ENCODE measurements at regions not wholly inside any gene's neighbourhood (a gene's known extent, or its start where the extent isn't known, plus 50 kb on each side); places are given as distances from the start of the nearest gene placed in this dataset.

DNA sequence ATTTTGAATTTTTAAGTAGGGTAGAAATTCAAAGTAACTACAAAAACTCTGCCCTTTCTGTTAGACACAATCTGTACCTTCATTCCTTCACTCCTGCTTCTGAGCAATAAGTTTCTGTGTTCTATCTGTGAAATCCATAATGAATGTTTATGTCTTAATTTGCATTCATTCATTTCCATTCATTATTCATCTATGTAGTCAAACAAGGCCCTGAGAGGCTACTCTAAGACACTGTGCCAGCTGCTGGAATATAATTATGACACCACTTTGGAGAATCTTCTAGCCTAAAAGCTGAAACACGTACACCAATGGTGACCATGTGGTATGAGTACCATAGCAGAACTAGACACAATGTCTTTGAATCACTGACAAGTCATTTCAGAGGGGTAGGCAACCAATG, 199.9 kb upstream of the FAR2 start:
- intact Hi-C loops (cut with DNase I, micrococcal nuclease): no loop called here
- ATAC-seq (no peak), DNase-seq (no peak)

DNA sequence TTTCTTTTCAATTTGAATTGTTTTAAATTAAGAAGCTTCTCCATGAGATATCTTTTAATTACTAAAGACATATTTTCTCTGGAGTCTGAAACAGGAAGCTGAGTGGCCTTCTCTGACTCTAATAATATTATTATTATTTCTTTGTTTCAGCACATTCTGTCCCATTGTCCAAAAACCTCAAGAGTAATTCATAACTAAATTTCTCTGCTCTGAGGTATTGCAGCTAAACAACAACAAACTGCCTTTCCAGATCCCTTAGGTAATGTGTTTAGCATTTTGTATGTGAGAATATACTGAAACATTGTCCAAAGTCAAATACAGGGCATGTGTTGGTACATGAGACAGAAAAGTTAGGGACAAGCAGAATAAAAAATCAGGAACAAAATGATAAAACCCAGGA, 199.0 kb upstream of the FAR2 start:
- no peak for ATAC-seq
- intact Hi-C loops (cut with DNase I, micrococcal nuclease): no loop called here
- DNase-seq: no peak

DNA sequence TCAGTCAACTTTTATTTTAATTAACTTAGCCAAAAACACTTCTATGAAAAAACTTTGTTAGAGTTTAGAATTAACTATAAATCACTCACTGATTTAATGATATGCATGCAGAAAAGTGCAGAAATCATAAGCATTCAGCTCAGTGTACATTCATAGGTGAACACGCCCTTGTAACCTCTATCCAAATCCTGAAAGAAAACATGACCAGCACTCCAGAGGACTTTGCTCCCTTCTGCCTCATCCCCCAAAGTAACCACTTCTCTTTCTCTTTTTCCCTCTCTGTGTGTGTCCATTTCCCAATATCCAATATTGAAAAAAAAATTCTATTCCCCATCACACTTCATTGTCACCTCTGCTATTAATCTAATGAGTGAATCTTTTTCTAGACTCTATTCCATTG, 197.1 kb upstream of the FAR2 start:
- ATAC-seq (no peak), DNase-seq (no peak)

DNA sequence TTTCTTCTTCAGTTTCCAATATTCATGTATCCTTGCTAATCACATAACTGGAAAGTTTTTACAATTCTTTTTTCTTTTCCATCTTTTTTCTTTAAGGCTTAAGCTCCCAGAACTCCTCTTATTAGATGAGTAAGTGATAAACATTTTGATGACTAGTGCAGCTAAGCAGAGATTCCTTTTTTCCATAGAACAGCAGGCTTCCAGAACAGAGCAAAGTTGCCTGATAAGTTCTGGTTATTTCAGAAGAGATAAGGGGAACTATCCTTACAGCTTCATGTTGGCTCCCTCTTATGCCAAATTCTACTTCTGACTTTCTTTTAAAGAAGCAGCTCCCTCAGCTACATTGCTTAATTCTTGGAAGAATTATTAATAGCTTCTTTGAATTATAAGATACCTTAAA, 194.7 kb upstream of the FAR2 start:
- intact Hi-C loops (cut with DNase I, micrococcal nuclease): no loop called here
- ATAC-seq (no peak), DNase-seq (no peak)

More for the DNA sequence above, 197.1 kb upstream of the FAR2 start:
- intact Hi-C loops (cut with DNase I, micrococcal nuclease): no loop called here

DNA sequence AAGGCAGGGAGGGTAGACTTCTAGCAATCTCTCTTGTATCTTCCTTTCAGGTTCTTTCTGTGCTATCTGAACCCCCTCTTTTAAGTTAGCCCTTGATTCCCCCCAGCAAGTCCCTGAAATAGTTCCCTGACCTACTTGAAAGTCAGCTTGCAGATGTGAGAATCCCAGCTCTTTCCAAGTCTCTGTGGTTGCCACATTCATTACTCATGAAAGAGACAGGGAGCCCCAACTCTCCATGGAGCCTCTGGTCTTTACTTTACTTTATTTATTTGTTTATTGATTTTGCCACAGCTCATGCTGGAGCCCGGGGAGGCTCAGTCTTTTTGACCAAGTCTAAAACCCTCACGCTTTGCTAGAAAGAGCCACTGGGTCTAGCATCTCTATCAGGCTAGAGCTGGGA, 193.6 kb upstream of the FAR2 start:
- no peak for ATAC-seq
- intact Hi-C loops (cut with DNase I, micrococcal nuclease): no loop called here
- DNase-seq: no peak

DNA sequence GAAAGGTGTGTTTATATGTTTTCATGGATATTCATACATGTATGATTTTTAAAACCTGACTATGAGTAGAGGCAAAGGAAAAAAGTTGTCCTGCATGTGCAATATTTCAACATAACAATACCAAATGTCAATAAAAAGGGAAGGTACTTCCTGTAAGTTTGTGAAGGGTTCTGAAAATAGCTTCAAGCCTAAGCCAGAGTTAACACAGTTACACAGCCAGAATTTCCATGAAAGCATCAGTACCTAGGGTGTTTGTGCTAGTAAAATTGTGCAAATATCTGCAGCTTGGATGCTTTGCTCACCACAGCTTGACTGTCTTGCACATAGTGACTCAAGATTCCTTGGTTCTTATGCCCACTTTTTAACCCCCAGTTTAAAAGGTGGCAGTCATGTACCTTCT, 193.1 kb upstream of the FAR2 start:
- ATAC-seq (no peak), DNase-seq (no peak)
- intact Hi-C loops (cut with DNase I, micrococcal nuclease): no loop called here

DNA sequence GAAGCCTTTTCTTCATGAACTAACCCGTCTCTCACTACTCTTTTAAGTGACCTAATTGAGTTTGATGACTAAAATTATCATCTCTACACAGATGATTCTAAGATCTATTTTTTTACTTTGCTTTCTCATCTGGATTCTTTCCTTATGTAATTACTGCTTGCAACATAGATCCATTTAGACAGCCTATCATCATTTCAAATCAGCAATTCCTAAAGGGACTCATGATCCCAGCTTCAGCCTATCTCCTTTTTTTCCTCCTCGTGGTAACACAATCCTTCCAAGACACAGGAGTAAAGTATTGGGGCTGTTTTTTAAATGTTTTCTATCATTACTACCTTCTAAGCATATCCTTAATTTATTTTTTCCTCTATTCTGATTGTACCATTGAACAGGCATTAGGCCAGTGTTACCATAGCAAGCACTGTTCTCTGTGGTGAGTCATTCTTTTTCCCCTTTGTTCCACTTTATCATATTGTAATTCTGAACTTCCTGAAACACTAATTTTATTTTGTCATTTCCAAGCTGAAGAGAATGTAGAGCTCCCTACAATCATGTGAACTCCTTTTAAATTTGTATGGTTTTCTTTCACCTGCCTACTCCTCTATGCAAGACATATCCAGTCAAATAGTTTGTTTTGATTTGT, 190.4 kb upstream of the FAR2 start:
- intact Hi-C loops (cut with DNase I, micrococcal nuclease): no loop called here
- DNase-seq: no peak
- no peak for ATAC-seq

DNA sequence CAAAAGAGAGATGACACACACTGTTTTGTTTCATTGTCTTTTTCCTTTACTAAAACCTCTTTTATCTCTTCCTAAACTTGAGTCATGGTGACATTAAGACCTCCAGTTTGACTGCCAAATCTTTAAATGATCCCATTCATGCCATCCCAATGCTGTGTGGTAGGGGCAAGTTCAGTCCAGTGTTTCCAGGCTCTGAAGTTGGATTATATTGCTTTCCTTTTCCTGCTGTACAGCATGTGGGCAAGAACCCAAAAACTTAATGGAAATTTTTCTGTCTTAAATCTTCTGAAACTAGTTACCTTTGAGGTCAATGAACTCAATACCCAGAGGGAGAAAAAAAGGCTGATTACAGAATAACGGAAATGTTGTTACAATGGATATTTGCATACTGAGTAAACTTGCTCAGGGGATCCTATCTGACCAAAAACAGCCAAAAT, 187.1 kb upstream of the FAR2 start:
- intact Hi-C loops (cut with DNase I, micrococcal nuclease): no loop called here
- DNase-seq (no peak), ATAC-seq (no peak)

DNA sequence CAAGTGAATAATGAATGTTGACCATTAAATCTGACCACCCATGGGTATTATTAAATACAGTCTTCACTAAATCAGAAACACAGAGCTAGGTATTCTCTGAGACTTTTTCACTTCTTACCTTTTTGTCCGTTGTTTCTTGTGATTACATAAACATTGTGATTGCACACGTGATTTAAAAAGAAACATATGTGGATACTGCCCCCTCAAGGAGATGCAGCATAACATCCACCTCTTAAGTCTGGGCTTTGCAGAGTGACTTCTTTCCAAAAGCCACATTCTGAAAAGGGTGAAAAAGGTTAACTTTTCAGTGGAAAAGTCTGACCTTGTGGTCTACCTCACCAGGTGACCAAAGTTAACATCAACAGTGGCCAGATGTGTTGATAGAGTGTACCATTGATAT, 185.5 kb upstream of the FAR2 start:
- ATAC-seq: no peak
- intact Hi-C loops (cut with DNase I, micrococcal nuclease): no loop called here
- DNase-seq: no peak

DNA sequence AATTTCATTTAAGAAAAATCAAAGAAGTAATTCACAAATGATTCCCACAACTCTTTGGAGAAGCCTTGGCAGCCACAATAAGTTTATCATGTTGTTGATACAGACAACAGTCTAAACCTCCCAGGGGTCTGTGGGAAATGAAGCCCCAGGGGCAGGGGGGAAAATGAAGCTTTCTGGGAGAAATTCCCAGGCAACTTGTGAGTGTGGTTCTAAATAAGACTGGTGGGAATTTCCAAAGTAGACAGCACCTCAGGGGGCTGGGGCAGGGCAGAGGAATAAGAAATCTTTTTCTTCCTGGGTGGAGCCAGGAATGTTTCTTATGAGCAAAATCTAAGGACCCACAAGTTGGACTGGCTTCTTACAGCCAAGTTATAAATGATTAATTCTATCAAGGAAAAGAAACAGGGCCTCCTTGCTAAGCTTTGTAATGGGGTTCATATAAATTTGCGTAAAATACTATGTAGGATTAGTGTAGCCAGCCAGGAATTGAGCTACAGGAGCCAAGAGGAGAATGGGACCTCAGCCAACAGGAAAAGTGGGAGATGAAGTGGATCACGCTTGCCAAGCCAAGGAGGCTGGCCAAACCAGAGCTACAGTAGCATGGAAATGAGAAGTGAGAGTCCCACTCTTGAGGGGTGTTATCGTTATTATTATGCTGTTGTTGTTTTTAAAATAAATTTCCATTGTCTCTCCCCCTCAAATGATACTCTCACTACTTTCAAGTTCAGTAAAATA, 182.9 kb upstream of the FAR2 start:
- DNase-seq (peak in 1 of 2 donors; percentile 9), ATAC-seq (no peak)
- intact Hi-C loops (cut with DNase I, micrococcal nuclease): no loop called here

DNA sequence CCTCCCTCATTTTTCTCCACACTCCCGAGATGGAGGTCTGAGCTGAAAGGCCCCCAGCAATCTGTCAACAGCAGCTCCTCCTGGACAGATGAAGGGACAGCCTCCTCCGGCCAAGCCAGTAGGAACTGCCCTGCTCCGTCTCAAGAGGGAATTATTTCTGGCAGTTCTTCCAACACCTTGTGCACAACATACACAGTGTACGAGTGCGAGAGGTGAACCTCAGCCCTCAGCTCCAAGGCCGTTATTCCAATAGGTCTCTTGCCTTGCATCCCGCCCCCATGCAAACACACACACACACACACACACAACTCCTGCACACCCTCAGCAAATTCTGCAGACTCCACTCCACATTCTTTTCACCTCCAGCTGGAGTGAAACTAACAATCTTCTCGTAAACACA, 181.7 kb upstream of the FAR2 start:
- DNase-seq: no peak
- intact Hi-C loops (cut with DNase I, micrococcal nuclease): no loop called here
- no peak for ATAC-seq

DNA sequence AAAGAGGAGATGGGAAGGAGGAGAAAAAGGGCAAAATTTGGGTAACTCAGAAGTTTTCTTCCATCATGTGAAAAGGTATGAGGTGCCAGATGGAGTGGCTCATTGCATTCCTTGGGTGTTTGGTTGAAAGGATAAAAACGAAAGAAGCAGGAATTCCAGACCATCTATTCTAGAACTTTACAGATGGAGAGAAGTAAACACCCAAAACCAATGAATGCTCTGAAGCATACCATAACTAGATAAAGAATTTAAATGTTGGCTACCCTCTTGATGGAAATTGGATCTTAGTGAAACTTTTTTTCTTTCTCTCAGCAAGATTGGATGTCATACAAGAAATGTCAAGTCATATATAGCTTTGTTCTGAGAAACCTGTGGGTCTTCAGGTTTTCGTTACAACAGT, 175.6 kb upstream of the FAR2 start:
- ATAC-seq (no peak), DNase-seq (no peak)
- intact Hi-C loops (cut with DNase I, micrococcal nuclease): no loop called here

DNA sequence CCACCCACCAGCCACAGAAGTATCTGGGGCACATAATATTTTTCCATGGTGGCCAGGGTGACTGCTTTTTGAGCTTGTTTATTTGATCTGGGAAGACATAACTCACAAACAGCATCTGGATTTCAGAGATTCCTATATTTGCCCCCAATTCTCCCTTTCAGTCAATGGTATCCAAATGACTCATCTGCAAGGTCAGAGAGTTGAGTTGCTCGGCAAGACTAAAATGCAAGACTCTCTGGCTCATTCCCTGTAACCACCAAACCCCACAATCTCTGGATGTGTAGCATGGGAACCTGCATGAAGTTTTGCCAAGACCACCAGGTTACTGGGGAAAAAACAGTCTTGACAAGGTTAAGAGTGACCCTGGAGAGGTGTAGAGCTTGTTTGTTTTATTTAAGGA, 174.9 kb upstream of the FAR2 start:
- intact Hi-C loops (cut with DNase I, micrococcal nuclease): no loop called here
- ATAC-seq (no peak), DNase-seq (no peak)

DNA sequence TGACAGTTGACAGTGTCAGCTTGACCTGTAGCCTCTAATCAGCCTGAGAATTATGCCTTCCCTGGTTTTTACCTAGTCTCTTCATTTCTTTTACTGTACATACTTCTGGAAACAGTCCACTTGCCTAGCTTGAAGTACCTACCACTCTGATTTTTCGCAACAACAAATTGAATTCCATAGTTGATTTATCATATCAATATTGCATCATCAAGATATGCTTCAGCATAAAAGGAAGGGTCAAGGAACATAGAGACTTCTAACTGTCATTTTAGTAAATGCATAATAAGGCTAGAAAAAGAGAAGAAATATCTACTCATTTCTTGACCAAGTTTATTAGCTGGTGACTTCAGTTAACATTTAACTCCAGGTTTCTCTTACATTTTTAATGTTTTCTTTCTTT, 174.2 kb upstream of the FAR2 start:
- intact Hi-C loops (cut with DNase I, micrococcal nuclease): no loop called here
- ATAC-seq: no peak
- no peak for DNase-seq

DNA sequence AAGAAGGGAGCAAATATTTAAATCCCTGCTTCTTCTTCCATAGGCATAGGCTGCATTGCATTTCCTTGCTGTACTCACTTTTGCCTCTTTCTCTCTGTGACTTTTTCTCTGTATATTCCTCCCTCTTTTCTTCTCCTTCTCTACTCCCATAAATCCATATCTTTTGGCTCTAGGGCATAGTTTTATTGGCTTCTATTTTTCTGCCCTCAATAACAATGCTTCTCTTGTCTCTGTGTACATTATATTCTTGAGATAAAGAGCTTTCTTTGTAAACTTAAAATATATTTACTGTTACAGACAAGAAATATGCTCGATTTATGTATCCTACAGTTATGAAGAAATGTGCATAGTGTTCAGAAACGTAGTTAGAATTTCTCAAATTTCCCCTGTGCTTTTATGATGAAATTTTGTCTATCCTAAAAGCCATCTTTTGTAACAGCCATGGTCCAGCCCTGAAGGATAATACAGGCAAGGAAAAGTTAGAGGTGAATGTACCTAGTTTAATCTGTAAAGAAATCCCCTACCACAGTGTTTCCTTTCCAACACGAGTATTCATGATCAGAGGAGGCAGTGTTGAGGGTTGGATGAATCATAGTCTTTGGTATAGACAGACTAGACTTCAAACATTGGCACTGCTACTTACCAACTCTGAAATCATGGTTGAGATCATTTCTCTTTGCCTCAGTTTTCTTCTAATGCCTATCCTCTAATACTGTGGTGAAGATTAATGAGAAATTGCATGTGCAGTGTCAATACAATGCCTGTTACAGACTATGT, 173.3 kb upstream of the FAR2 start:
- ATAC-seq: peak; percentile 18
- no peak for DNase-seq
- intact Hi-C loops (cut with DNase I, micrococcal nuclease): no loop called here

DNA sequence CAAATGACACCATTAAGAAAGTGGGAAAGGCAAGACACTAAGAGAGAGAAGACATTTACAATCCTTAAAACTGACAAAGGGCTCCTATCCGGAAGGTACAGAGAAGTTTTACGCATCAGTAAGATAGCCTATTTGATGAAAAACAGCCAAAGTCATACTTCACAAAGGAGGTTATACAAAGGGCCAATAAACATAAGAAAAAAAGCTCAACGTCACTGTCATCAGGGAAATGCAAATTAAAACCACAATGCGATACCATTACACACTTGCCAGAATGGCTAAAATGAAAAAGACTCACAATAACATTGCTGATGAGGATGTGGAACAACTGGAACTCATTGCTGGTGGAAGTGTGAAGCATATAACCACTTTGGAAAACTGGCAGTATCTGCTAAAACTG, 168.6 kb upstream of the FAR2 start:
- ATAC-seq (no peak), DNase-seq (no peak)
- intact Hi-C loops (cut with DNase I, micrococcal nuclease): no loop called here

DNA sequence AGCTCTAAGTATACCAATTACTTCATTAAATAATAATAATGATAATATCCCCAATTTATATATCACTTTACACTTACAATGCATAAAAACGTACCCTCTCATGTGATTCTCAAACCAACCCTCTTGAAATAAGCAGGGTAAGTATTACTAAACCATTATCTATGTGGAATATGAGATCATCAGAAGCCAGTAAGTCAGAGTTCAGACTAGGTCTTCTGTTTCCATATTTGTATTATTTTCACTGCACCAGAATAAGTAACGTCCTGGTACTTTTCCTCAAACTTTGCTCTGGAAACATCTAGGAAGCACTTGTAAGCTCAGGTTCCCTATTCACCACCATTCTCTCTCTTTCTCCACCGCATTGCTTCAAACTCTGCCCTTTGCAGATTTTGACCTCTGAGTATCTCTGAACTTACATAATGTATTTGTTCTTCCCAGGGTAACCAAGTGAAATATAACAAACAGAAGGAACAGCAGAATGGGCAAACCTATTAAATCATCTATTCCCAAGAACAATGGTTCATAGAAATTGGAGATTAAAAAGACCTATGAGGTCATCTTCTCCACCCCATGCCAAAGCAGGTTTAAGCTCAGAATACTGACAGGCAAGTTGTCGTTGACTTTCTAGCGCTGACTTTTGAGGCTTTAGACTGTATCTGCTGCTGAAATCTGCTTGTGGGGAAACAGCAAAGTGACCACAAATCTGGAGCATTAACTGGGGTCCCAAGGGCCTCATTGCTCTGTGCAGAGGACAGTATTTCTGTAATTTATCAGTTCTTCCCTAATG, 161.3 kb upstream of the FAR2 start:
- no peak for ATAC-seq

DNA sequence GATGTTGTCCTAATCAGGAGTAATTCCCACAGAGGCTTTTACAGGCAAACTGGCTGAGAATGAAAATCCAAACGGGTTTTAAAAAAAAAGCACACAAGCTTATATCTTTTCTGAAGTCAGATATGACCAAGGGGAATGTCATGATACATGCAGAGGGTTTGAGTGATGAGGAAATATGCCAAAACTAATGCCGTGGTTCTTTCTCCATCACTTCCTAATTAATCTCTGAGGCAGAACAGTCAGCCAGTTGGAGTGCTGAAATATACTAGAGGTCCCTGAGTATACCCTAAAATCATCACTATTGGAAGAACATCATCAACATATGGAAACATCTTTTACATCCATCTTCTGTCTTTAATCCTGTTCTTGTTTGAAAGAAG, 160.8 kb upstream of the FAR2 start:
- intact Hi-C loops (cut with DNase I, micrococcal nuclease): no loop called here
- DNase-seq (no peak), ATAC-seq (no peak)

More for the DNA sequence above, 161.3 kb upstream of the FAR2 start:
- DNase-seq: no peak
- intact Hi-C loops (cut with DNase I, micrococcal nuclease): no loop called here

DNA sequence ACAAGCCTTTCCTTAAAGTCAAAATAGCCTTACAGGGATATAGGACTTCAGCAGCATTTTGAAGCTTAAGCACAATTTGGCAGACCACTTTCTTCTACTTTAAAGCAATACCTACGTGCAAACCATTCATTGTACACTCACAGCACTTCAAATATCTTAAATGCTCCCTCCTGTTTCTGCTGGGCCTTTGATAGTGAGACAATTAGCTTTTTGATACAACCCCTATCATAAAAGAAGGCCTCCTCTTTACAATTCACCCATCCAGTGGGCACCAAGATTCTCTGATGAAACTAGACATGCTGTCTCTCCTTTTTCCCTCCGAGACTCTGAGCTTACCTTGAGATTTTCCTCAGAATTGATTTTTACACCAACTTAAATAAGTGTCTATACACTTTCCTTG, 157.5 kb upstream of the FAR2 start:
- DNase-seq: no peak
- ATAC-seq: no peak

DNA sequence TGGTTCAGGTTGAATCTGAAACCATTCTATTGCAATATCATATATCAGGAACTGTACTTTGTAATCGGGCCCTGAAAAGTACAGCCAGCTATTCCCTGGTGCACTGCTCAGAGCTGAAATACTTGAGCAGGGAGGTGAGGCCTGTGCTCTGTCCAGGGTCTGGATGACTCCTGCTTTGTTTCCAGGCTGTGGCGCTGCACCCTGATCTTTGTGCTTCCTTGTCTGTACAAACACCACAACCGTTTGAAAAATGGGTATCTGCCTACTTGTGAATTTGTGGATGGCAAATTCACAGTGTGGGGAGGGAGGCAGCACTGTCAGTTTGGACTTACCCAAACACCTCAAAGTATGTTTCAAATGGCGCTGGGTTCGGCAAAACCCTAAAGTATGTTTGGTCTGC, 155.4 kb upstream of the FAR2 start:
- intact Hi-C loops (cut with DNase I, micrococcal nuclease): no loop called here
- DNase-seq (no peak), ATAC-seq (no peak)

More for the DNA sequence above, 157.5 kb upstream of the FAR2 start:
- intact Hi-C loops (cut with DNase I, micrococcal nuclease): no loop called here
